GM12872 (cell line): ENCODE measurements at regions not wholly inside any gene's neighbourhood (a gene's known extent, or its start where the extent isn't known, plus 50 kb on each side); places are given as distances from the start of the nearest gene placed in this dataset.

ENCODE experiments used
- CTCF ChIP-seq: IDR thresholded peaks from 3 replicates; pipeline ENCODE4 v1.5.1; 2011; ENCODE audit warnings: low read depth, mild to moderate bottlenecking, low read length, moderate library complexity; ENCODE audit not compliant: insufficient read depth

GRCh38 chr18:75831960-75832359, 404.5 kb upstream of the SMIM21 start:
- TF ChIP-seq CTCF = no peak

GRCh38 chr18:75830828-75831227, 403.3 kb upstream of the SMIM21 start:
- no peak for TF ChIP-seq CTCF

- TF ChIP-seq CTCF = no peak
These were observed 401.6 kb upstream of the SMIM21 start for GRCh38 chr18:75829091-75829490.

- no peak for TF ChIP-seq CTCF
These were observed 400.9 kb upstream of the SMIM21 start for GRCh38 chr18:75828379-75828778.

- no peak for TF ChIP-seq CTCF
These were observed 400.3 kb upstream of the SMIM21 start for GRCh38 chr18:75827751-75828287.

GRCh38 chr18:75824661-75825060, 397.2 kb upstream of the SMIM21 start:
- TF ChIP-seq CTCF = no peak

GRCh38 chr18:75823471-75823870, 396.0 kb upstream of the SMIM21 start:
- no peak for TF ChIP-seq CTCF

GRCh38 chr18:75818383-75818782, 390.9 kb upstream of the SMIM21 start:
- no peak for TF ChIP-seq CTCF
